HG02852 (cell line): ENCODE measurements at regions not wholly inside any gene's neighbourhood (a gene's known extent, or its start where the extent isn't known, plus 50 kb on each side); places are given as distances from the start of the nearest gene placed in this dataset.
A peak's percentile ranks its signal among the peaks of the same experiment; 100 is the strongest.

ENCODE experiments used
- ATAC-seq: cut with Tn5 transposase; IDR thresholded peaks from one replicate; pipeline ENCODE4 v1.9.1; 2021; ENCODE audit warnings: mild to moderate bottlenecking, moderate library complexity; ENCODE audit not compliant: unreplicated experiment

- ATAC-seq: no peak
Measured at GRCh38 chr10:90975096-90975495, 54.2 kb upstream of the ANKRD1 start.

DNA sequence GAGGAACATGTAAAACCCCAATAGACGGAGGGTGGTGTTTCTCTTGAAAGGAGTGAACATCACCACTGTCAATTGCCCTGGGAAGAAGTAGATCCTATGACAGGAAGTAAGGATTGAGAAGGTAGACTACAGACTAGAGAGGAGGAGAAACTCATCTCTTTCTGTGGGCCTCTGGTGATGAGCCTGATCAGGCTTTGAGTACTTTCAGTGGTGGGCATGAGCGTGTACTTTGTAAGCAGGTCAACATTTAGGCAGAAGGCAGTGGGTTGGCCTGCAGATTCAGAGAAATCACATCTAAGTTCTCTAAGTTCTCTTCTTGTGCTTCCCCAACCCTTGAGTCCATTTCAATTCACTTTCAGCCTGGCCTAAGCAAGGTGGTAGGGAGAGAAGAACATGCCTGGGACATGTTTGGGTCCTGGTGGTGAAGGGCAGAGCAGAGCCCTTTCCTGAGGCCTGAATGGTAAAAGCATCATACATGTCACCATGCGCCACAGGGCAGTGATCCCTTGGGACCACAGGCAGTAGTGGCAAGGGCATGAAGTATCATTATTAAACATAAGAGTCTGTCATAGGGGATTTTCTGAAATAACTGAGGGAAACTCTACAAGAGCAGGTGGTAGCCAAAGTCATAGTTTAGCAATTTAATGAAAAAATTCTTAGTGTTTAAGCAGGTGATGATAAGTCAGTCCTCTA lies 56.4 kb upstream of the ANKRD1 start:
- no peak for ATAC-seq

DNA sequence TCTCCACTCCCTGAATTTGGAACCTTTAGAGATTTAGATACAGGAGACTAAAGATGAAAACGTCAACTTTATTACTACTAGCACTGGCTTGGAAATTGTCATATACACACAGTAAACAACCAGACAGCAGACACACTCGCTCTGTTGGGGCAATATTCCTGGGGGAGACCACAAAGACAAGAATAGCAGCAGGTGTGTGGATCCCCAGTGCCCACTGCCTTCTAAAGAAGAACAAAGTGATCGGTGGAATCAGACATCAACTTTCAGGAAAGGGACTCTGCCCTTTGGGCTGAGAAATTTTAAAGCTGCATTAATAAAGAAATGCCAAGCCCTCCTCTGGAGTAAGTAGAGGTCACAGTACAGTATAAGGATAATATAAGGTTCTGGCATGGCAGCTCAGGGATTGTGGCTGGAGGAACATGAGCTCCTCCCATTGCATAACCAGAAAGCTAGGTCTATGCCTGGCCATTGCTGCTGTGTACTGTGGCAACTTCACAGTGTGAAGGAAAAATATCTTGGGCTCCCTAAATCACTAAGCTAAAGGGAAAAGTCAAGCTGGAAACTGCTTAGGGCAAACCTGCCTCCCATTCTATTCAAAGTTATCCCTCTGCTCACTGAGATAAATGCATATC lies 57.1 kb upstream of the ANKRD1 start:
- ATAC-seq: no peak

DNA sequence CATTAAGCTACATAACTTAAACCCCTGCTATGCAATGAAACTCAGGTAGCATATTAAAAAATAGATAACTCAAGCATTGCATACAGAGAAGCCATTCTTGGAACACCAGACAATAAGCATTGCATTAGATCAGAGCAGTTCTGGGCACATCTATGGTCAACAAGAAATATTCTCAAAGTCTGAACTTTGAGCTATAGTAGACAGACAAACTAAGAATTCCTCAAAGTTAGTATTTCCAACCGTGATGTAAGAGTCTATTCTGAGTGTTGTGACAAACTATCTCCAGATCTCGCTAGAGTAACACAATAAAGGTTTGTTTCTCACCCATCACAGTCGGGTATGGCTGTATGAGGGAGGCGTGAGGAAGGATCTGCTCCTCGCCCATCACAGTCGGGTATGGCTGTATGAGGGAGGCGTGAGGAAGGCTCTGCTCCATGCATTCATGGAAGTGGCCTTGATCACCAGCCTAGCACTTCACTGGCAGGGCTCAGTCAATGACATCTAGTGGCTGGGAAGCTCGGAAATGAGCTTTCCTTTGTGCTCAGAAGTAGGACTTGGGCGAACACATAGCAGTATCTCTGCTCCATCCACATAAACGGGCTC lies 61.6 kb upstream of the ANKRD1 start:
- no peak for ATAC-seq

DNA sequence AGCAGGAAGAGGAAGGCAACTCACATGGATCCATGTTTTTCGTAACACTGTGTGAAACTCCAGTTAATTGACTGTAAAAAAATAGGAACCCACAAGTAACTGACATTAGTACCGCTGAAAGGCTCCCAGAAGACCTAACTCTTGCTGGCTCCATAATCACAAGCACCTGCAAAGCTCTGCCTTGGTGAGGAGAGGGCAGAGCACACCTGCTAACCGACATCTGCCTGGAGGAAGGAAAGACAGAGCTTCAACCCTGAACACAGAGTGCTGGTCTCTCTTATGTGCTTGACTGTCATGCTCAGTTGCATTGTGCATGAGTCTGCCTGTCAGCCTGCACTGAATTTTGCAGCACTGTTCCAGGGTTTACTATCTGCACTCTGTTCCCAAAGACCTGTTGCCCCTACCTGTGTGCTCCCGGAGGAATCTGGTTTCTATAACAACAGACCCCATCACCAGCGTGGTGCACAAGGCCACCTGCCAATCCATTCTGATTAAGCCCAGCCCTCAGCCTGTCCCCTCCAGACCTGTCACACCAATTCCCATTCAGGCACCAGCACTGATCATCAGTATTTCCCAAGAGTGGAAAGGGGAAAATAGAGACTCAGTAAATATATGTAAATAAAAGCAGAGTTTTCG lies 63.1 kb upstream of the ANKRD1 start:
- ATAC-seq: peak; percentile 51

GRCh38 chr10:90984898-90985297 lies 64.0 kb upstream of the ANKRD1 start:
- ATAC-seq: no peak

GRCh38 chr10:90985321-90985933 lies 64.5 kb upstream of the ANKRD1 start:
- ATAC-seq: no peak

DNA sequence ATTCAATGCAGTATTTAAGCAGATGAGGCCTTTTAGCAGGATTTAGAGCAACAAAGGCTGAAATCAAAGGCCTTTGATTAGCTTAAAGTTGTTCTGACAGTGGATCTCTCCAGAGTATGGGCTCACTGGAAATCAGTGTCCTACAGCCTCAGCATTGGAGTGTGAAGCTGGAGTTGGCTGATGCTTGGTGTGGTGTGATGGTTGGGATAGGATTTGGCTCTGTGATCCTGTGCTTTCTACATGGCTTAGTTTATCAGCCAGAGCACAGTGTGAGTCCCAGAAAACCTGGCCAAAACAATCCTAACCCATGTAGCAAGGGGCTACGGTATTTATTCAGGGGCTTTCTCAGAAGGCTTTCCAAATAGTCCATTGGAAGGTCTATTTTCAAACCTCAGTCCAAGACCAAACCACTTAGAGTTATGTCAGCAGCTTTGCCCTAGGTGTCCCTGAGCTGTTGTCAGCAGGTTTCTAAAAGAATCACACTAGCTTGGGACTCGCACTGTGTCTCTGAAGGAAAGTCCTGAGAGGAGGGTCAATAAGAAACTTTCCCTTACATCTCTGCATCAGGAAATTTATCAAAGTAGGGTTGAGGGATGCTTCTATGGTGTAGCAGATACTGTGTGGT lies 65.4 kb upstream of the ANKRD1 start:
- ATAC-seq: no peak

- no peak for ATAC-seq
Measured at GRCh38 chr10:90986870-90987269, 66.0 kb upstream of the ANKRD1 start.

DNA sequence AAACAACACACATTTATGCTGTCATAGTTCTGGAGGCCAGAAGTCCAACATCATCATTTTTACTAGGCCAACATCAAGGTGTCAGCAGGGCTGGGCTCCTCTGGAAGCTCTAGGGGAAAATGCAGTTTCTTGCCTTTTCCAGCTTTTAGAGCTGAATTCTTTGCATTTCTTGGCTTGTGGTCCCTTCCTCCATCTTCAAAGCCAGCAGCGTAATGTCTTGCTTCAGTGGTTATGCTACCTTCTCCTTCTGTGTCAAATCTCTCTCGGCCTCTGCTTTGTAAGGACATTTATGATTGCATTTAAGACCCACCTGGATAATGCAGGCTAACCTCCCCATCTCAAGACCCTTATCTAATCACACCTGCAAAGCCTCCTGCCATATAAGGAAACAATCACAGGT lies 66.5 kb upstream of the ANKRD1 start:
- ATAC-seq: no peak

- ATAC-seq: no peak
Measured at GRCh38 chr10:90988024-90988423, 67.1 kb upstream of the ANKRD1 start.

GRCh38 chr10:90988802-90989201 lies 67.9 kb upstream of the ANKRD1 start:
- no peak for ATAC-seq

DNA sequence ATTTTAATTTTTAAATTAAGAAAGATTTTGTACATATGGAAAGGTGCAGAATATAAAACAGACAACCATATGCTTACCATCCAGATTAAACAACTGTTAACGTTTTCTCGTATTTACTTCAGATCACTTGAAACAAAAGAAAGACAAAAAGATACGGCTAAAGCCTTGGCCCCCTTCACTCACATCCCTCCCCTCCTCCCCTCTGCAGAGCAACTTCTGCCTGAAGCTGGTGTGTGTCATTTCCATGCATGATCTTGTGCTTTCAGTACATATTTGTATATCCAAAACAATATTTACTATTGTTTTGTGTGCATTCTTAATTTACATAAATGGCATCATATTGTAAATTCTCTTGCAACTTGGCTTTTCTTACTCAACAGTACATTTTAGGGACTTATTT lies 68.5 kb upstream of the ANKRD1 start:
- ATAC-seq: no peak

DNA sequence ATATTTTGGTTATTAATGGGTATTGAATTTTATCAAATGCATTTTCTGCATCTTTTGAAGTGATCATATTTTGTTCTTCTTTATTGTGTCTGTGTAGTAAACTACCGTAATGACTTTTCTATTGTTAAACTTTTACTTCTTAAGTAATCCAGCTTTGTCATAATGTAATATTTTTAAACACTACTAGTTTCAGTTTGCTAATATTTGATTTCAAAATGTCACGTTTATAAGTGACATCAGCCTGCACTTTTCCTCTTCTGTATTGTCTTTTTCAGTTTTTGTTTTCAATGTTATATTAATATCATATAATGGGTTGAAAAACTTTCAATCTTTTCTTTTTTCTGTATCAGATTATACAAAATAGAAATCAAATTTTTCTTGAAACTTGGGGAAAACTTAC lies 71.6 kb upstream of the ANKRD1 start:
- no peak for ATAC-seq

GRCh38 chr10:90993340-90993739 lies 72.5 kb upstream of the ANKRD1 start:
- ATAC-seq: peak; percentile 49

DNA sequence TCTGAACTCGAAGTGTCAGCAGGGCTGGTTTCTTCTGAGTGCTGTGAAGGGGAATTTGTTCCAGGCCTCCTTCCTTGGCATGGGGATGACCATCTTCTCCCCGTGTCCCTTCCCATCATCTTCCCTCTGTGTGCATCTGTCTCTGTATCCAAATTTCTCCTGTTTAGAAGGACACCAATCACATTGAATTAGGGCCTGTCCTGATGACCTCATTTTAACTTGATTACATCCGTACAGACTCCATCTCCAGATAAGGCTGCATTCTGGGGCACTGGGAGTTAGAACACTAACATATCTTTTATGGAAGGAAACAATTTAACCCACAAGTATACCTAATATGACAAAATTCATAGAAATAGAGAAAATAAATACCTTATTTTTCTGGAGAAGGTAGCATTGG lies 76.8 kb upstream of the ANKRD1 start:
- no peak for ATAC-seq

- peak; percentile 47 for ATAC-seq
Measured at GRCh38 chr10:90998733-90999511, 78.0 kb upstream of the ANKRD1 start.

DNA sequence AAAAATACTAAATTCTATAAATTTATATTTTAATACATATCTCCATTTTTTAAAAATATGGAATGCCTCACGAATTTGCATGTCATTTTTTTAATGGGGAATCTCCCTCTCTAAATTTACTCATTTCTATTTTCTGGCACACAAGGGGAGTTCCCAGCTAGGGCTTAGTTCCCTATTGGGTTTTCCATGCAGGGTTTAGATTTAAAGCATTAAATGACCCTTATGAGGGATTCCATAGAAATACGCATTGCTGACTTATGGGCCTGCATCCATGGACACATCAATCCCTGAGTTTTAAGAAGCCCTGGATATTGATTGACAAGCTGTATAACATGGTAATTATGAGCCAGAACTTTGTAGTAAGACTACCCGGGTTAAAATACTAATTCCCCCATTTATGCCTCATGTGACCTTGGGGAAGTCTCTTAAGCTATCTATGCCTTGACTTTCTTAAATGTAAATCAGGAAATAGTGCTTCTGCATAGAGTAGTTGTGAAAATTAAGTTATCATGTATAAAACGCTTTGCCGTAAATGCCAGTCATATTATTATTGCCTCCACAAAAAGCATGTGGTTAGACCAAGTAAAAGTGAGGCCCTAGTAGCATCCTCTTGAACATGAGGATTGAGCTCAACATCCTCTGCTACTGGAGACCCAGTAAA lies 78.8 kb upstream of the ANKRD1 start:
- peak; percentile 65 for ATAC-seq

DNA sequence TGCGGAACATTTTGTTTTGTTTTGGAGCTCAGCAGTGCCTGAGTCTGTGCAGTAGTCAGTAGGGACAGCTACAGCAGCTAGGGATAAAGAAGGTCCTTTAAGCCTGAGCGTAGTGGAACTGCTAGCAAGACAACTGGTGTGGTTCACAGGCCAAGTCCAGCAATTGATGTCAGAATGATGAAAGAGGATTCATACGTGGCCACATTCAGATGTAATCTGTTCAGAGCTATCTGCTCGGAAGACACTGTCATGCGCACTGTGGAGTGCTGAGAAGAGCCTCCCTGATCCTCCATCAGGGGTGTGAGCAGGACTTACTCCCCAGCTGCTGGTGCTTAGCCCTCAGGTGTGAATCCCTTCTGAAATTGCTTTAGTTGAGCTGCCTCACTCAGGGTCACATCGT lies 79.6 kb upstream of the ANKRD1 start:
- no peak for ATAC-seq

- no peak for ATAC-seq
Measured at GRCh38 chr10:91000985-91001384, 80.1 kb upstream of the ANKRD1 start.
